ENCODE measurements at regions not wholly inside any gene's neighbourhood (a gene's known extent, or its start where the extent isn't known, plus 50 kb on each side); places are given as distances from the start of the nearest gene placed in this dataset.

DNA sequence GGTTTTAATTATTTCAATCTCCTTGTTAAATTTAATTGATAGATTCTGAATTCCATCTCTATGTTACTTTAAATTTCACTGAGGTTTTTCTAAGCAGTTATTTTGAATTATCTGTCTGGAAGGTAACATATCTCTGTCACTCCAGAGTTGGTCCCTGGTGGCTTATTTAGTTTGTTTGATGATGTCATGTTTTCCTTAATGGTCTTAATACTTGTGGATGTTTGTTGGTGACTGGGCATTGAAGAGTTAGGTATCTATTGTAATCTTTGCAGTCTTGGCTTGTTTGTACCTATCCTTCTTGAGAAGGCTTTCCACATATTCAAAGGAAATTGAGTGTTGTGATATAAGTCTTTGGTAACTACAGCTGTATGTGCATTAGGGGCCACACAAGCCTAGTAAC is 810.0 kb upstream of the NEGR1 start:
- TF ChIP-seq, protein P1, sequence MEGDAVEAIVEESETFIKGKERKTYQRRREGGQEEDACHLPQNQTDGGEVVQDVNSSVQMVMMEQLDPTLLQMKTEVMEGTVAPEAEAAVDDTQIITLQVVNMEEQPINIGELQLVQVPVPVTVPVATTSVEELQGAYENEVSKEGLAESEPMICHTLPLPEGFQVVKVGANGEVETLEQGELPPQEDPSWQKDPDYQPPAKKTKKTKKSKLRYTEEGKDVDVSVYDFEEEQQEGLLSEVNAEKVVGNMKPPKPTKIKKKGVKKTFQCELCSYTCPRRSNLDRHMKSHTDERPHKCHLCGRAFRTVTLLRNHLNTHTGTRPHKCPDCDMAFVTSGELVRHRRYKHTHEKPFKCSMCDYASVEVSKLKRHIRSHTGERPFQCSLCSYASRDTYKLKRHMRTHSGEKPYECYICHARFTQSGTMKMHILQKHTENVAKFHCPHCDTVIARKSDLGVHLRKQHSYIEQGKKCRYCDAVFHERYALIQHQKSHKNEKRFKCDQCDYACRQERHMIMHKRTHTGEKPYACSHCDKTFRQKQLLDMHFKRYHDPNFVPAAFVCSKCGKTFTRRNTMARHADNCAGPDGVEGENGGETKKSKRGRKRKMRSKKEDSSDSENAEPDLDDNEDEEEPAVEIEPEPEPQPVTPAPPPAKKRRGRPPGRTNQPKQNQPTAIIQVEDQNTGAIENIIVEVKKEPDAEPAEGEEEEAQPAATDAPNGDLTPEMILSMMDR (IDR thresholded peaks at IDR 0.05; ENCODE audit: low read length) = no peak
- no peak for TF ChIP-seq EZH2 (IDR thresholded peaks at IDR 0.05; ENCODE audit: borderline replicate concordance, low read length)

Data from OCI-LY1 (cell line).